ENCODE measurements at regions not wholly inside any gene's neighbourhood (a gene's known extent, or its start where the extent isn't known, plus 50 kb on each side); places are given as distances from the start of the nearest gene placed in this dataset.

GRCh38 chr10:108736111-108736510 is 1187.2 kb downstream of the XPNPEP1 start:
- no peak overlapping the region for H3K4me2 ChIP-seq (ENCODE audit: low read depth, low read length, poor library complexity, severe bottlenecking)
- no peak overlapping the region for H3K9ac ChIP-seq (ENCODE audit: low read depth, low read length, poor library complexity, severe bottlenecking)
- no peaks in the 10 kb centered on the region for H3K79me2 ChIP-seq (ENCODE audit: insufficient read depth, low read length)
- H3K9me2 ChIP-seq (replicated peaks; ENCODE audit: low read depth, low read length): no peaks in the 10 kb centered on the region
- no peaks in the 10 kb centered on the region for H3K9me3 ChIP-seq (ENCODE audit: insufficient read depth, low read depth, low read length)
- no peaks in the 10 kb centered on the region for H3F3A ChIP-seq (ENCODE audit: low read depth)
- no peak overlapping the region for H2AFZ ChIP-seq (ENCODE audit: low read length)
- H3K4me3 ChIP-seq (ENCODE audit: low read length, poor library complexity, severe bottlenecking): no peak overlapping the region
- H4K20me1 ChIP-seq (ENCODE audit: insufficient read depth, low read length, poor library complexity, severe bottlenecking): no peaks in the 10 kb centered on the region
- H3K4me1 ChIP-seq (ENCODE audit: insufficient read depth, low read length, poor library complexity, severe bottlenecking): no peaks in the 10 kb centered on the region
- H3K36me3 ChIP-seq (ENCODE audit: insufficient read depth, low read length): no peaks in the 10 kb centered on the region
- TF ChIP-seq CTCF (conservative IDR thresholded peaks at IDR 0.05; ENCODE audit: low read length) (no peak), EZH2phosphoT487 (IDR thresholded peaks at IDR 0.05; ENCODE audit: borderline replicate concordance) (no peak)
- H3K27me3 ChIP-seq (ENCODE audit: insufficient read depth, low read length, poor library complexity, severe bottlenecking): no peaks in the 10 kb centered on the region

DNA sequence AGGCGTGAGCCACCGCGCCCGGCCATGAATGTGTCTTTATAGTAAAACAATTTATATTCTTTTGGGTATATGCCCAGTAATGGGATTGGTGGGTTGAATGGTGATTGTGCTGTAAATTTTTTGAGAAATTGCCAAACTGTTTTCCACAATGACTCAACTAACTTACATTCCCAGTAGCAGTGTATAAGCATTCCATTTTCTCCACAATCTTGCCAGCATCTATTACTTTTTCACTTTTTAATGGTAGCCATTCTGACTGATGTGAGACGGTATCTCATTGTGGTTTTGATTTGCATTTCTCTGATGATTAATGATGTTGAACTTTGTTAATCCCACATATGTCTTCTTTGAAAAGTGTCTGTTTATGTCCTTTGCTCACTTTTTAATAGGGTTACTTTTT is 1187.9 kb downstream of the XPNPEP1 start:
- H3K27me3 ChIP-seq (ENCODE audit: insufficient read depth, low read length, poor library complexity, severe bottlenecking): no peaks in the 10 kb centered on the region
- no peak for TF ChIP-seq CTCF (conservative IDR thresholded peaks at IDR 0.05; ENCODE audit: low read length)
- no peak for TF ChIP-seq EZH2phosphoT487 (IDR thresholded peaks at IDR 0.05; ENCODE audit: borderline replicate concordance)
- no peak overlapping the region for H2AFZ ChIP-seq (ENCODE audit: low read length)
- no peak overlapping the region for H3K4me3 ChIP-seq (ENCODE audit: low read length, poor library complexity, severe bottlenecking)
- no peaks in the 10 kb centered on the region for H3K9me3 ChIP-seq (ENCODE audit: insufficient read depth, low read depth, low read length)
- H3F3A ChIP-seq (ENCODE audit: low read depth): no peaks in the 10 kb centered on the region
- H3K36me3 ChIP-seq (ENCODE audit: insufficient read depth, low read length): no peaks in the 10 kb centered on the region
- no peak overlapping the region for H3K9ac ChIP-seq (ENCODE audit: low read depth, low read length, poor library complexity, severe bottlenecking)
- H3K4me2 ChIP-seq (ENCODE audit: low read depth, low read length, poor library complexity, severe bottlenecking): no peak overlapping the region
- no peaks in the 10 kb centered on the region for H3K9me2 ChIP-seq (replicated peaks; ENCODE audit: low read depth, low read length)
- H3K4me1 ChIP-seq (ENCODE audit: insufficient read depth, low read length, poor library complexity, severe bottlenecking): no peaks in the 10 kb centered on the region
- no peaks in the 10 kb centered on the region for H3K79me2 ChIP-seq (ENCODE audit: insufficient read depth, low read length)
- H4K20me1 ChIP-seq (ENCODE audit: insufficient read depth, low read length, poor library complexity, severe bottlenecking): no peaks in the 10 kb centered on the region

GRCh38 chr10:108721874-108722273 is 1201.4 kb downstream of the XPNPEP1 start:
- Histone ChIP-seq H3K9me3 (ENCODE audit: insufficient read depth, low read depth, low read length) (peaks cover 4% of the 10 kb centered on the region; the same call in 1 of the 2 replicates), H3F3A (ENCODE audit: low read depth) (no peaks in the 10 kb centered on the region), H3K79me2 (ENCODE audit: insufficient read depth, low read length) (no peaks in the 10 kb centered on the region)

More at GRCh38 chr10:108721874-108722273, 1201.4 kb downstream of the XPNPEP1 start:
- H3K4me2 ChIP-seq (ENCODE audit: low read depth, low read length, poor library complexity, severe bottlenecking): no peak overlapping the region
- no peaks in the 10 kb centered on the region for H3K9me2 ChIP-seq (replicated peaks; ENCODE audit: low read depth, low read length)
- H3K4me3 ChIP-seq (ENCODE audit: low read length, poor library complexity, severe bottlenecking): no peak overlapping the region
- H3K4me1 ChIP-seq (ENCODE audit: insufficient read depth, low read length, poor library complexity, severe bottlenecking): no peaks in the 10 kb centered on the region
- no peak overlapping the region for H3K9ac ChIP-seq (ENCODE audit: low read depth, low read length, poor library complexity, severe bottlenecking)
- H3K36me3 ChIP-seq (ENCODE audit: insufficient read depth, low read length): no peaks in the 10 kb centered on the region
- H4K20me1 ChIP-seq (ENCODE audit: insufficient read depth, low read length, poor library complexity, severe bottlenecking): no peaks in the 10 kb centered on the region
- H3K27me3 ChIP-seq (ENCODE audit: insufficient read depth, low read length, poor library complexity, severe bottlenecking): no peaks in the 10 kb centered on the region
- H2AFZ ChIP-seq (ENCODE audit: low read length): no peak overlapping the region
- no peak for TF ChIP-seq EZH2phosphoT487 (IDR thresholded peaks at IDR 0.05; ENCODE audit: borderline replicate concordance)
- no peak for TF ChIP-seq CTCF (conservative IDR thresholded peaks at IDR 0.05; ENCODE audit: low read length)

Data from Loucy (cell line).